K562 (cell line): ENCODE measurements at regions not wholly inside any gene's neighbourhood (a gene's known extent, or its start where the extent isn't known, plus 50 kb on each side); places are given as distances from the start of the nearest gene placed in this dataset.
A peak's percentile ranks its signal among the peaks of the same experiment; 100 is the strongest.

Experiments used
- BRD9 ChIP-seq: fragments of 450-650 bp; IDR thresholded peaks from 2 replicates; pipeline ENCODE4 v1.6.1; 2018; ENCODE audit warnings: low read depth; ENCODE audit not compliant: partially characterized antibody
- CBFA2T3 ChIP-seq: fragments of 450-650 bp; IDR thresholded peaks from 2 replicates; pipeline ENCODE4 v1.6.1; 2017
- FOXJ2 ChIP-seq: fragments of 200-800 bp; sonication (Bioruptor generic); IDR thresholded peaks from 2 replicates; pipeline ENCODE4 v1.6.1; 2016; ENCODE audit warnings: missing genetic modification characterization, missing compliant biosample characterization
- JUND ChIP-seq, 2 experiments: IDR thresholded peaks; 2 replicates in 1 of 2; 3 replicates in 1 of 2; pipeline ENCODE4 v1.6.1; 2011; ENCODE audit warnings: borderline replicate concordance in 2 of 2, low read depth in 2 of 2, low read length in 2 of 2, improper control_type of control experiment in 1 of 2, missing biosample characterization in 1 of 2, missing genetic modification characterization in 1 of 2, missing genetic modification reagents in 1 of 2
- MAFK ChIP-seq: IDR thresholded peaks from 2 replicates; pipeline ENCODE4 v1.6.1; 2011; ENCODE audit warnings: low read length, improper control_type of control experiment
- MECOM ChIP-seq: fragments of 250-450 bp; sonication (Bioruptor Pico); IDR thresholded peaks from 2 replicates; pipeline ENCODE4 v1.8.0; 2022; ENCODE audit warnings: inconsistent platforms
- NFATC3 ChIP-seq: fragments of 450-650 bp; IDR thresholded peaks from 2 replicates; pipeline ENCODE4 v1.6.1; 2017; ENCODE audit warnings: mild to moderate bottlenecking
- NONO ChIP-seq, 2 experiments: fragments of 200-400 bp in 1 of 2; fragments of 450-650 bp in 1 of 2; formaldehyde crosslinking in 1 of 2; IDR thresholded peaks; 2 replicates each; pipeline ENCODE4 v1.6.1; 2017; ENCODE audit warnings: low read depth in 2 of 2, mild to moderate bottlenecking in 2 of 2, moderate library complexity in 2 of 2, low read length in 1 of 2
- ZEB2 ChIP-seq: fragments of 450-650 bp; IDR thresholded peaks from 2 replicates; pipeline ENCODE4 v1.6.1; 2016
- ZNF197 ChIP-seq: fragments of 200-800 bp; sonication (Bioruptor generic); IDR thresholded peaks from 2 replicates; pipeline ENCODE4 v1.6.1; 2016; ENCODE audit warnings: low read depth, missing genetic modification characterization, missing compliant biosample characterization
- ZNF324 ChIP-seq: fragments of 250-450 bp; sonication (Bioruptor Pico); IDR thresholded peaks from 2 replicates; pipeline ENCODE4 v1.4.0; 2020; ENCODE audit warnings: mild to moderate bottlenecking
- TF ChIP-seq, protein P1 (sequence below): IDR thresholded peaks from 2 replicates; pipeline ENCODE4 v1.6.1; 2012; ENCODE audit warnings: low read depth, low read length, improper control_type of control experiment, borderline replicate concordance
- TF ChIP-seq, protein P2 (sequence below): fragments of 450-650 bp; formaldehyde crosslinking; IDR thresholded peaks from 2 replicates; pipeline ENCODE4 v1.4.0; 2020; ENCODE audit warnings: mild to moderate bottlenecking, moderate library complexity
- TF ChIP-seq, protein P3 (sequence below): fragments of 450-650 bp; IDR thresholded peaks from 2 replicates; pipeline ENCODE4 v1.6.1; 2017; ENCODE audit warnings: antibody characterized with exemption, mild to moderate bottlenecking
- TF ChIP-seq, protein P4 (sequence below): fragments of 250-450 bp; sonication (Bioruptor Pico); IDR thresholded peaks from 2 replicates; pipeline ENCODE4 v1.8.0; 2022; ENCODE audit warnings: moderate library complexity, mild to moderate bottlenecking, inconsistent platforms

DNA sequence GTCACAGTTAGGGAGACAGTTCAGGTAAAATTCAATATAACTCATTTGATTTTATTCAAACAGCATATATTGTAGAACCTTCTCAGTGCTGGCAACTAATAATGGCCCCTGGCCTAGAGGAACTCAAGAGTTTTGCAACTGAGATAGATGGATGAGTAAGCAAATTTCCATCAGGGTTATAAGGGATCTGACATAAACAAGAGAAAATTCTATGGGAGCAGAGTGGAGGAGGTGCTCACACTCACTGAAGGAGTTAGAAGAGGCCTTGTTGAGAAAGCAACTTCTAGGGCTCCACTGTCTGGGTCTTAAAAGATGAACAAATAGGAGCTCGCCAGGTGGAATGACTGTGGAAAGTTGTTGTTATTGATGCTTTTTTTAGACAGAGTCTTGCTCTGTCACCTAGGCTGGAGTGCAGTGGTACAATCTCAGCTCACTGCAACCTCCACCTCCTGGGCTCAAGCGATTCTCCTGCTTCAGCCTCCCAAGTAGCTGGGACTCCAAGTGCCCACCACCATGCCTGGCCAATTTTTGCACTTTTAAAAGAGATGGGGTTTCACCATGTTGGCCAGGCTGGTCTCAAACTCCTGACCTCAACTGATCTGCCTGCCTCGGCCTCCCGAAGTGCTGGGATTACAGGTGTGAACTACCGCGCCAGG is 81.2 kb upstream of the EED start (continued):
- TF ChIP-seq, protein P1, sequence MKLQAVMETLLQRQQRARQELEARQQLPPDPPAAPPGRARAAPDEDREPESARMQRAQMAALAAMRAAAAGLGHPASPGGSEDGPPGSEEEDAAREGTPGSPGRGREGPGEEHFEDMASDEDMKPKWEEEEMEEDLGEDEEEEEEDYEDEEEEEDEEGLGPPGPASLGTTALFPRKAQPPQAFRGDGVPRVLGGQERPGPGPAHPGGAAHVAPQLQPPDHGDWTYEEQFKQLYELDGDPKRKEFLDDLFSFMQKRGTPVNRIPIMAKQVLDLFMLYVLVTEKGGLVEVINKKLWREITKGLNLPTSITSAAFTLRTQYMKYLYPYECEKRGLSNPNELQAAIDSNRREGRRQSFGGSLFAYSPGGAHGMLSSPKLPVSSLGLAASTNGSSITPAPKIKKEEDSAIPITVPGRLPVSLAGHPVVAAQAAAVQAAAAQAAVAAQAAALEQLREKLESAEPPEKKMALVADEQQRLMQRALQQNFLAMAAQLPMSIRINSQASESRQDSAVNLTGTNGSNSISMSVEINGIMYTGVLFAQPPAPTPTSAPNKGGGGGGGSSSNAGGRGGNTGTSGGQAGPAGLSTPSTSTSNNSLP, result peak; percentile 76; the same call in 1 of the 2 replicates
- peak in 1 of 2 experiments; percentile 69; a peak in 1 of 4 replicates for TF ChIP-seq NONO (IDR thresholded peaks at IDR 0.05; ENCODE audit: low read depth in 2 of 2, low read length in 1 of 2)
- TF ChIP-seq MECOM (CRISPR knock-in tag), result peak; percentile 74; the same call in 1 of the 2 replicates
- peak; percentile 48; the same call in 1 of the 2 replicates for TF ChIP-seq JUND (IDR thresholded peaks at IDR 0.05; ENCODE audit: borderline replicate concordance, low read depth, low read length)
- peak; percentile 71; the same call in 2 of the 3 replicates for TF ChIP-seq JUND (tag; IDR thresholded peaks at IDR 0.05; ENCODE audit: borderline replicate concordance, low read depth, low read length)
- TF ChIP-seq, protein P2, sequence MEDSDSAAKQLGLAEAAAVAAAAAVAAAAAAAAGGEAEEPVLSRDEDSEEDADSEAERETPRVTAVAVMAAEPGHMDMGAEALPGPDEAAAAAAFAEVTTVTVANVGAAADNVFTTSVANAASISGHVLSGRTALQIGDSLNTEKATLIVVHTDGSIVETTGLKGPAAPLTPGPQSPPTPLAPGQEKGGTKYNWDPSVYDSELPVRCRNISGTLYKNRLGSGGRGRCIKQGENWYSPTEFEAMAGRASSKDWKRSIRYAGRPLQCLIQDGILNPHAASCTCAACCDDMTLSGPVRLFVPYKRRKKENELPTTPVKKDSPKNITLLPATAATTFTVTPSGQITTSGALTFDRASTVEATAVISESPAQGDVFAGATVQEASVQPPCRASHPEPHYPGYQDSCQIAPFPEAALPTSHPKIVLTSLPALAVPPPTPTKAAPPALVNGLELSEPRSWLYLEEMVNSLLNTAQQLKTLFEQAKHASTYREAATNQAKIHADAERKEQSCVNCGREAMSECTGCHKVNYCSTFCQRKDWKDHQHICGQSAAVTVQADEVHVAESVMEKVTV (CRISPR knock-in tag), result peak; percentile 45
- peak; percentile 16; the same call in 1 of the 2 replicates for TF ChIP-seq ZNF324 (CRISPR knock-in tag)
- TF ChIP-seq, protein P3, sequence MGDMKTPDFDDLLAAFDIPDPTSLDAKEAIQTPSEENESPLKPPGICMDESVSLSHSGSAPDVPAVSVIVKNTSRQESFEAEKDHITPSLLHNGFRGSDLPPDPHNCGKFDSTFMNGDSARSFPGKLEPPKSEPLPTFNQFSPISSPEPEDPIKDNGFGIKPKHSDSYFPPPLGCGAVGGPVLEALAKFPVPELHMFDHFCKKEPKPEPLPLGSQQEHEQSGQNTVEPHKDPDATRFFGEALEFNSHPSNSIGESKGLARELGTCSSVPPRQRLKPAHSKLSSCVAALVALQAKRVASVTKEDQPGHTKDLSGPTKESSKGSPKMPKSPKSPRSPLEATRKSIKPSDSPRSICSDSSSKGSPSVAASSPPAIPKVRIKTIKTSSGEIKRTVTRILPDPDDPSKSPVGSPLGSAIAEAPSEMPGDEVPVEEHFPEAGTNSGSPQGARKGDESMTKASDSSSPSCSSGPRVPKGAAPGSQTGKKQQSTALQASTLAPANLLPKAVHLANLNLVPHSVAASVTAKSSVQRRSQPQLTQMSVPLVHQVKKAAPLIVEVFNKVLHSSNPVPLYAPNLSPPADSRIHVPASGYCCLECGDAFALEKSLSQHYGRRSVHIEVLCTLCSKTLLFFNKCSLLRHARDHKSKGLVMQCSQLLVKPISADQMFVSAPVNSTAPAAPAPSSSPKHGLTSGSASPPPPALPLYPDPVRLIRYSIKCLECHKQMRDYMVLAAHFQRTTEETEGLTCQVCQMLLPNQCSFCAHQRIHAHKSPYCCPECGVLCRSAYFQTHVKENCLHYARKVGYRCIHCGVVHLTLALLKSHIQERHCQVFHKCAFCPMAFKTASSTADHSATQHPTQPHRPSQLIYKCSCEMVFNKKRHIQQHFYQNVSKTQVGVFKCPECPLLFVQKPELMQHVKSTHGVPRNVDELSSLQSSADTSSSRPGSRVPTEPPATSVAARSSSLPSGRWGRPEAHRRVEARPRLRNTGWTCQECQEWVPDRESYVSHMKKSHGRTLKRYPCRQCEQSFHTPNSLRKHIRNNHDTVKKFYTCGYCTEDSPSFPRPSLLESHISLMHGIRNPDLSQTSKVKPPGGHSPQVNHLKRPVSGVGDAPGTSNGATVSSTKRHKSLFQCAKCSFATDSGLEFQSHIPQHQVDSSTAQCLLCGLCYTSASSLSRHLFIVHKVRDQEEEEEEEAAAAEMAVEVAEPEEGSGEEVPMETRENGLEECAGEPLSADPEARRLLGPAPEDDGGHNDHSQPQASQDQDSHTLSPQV, result peak; percentile 94
- TF ChIP-seq FOXJ2 (tag), result peak; percentile 83
- peak; percentile 70; the same call in 1 of the 2 replicates for TF ChIP-seq NFATC3
- peak; percentile 93 for TF ChIP-seq MAFK
- TF ChIP-seq, protein P4, sequence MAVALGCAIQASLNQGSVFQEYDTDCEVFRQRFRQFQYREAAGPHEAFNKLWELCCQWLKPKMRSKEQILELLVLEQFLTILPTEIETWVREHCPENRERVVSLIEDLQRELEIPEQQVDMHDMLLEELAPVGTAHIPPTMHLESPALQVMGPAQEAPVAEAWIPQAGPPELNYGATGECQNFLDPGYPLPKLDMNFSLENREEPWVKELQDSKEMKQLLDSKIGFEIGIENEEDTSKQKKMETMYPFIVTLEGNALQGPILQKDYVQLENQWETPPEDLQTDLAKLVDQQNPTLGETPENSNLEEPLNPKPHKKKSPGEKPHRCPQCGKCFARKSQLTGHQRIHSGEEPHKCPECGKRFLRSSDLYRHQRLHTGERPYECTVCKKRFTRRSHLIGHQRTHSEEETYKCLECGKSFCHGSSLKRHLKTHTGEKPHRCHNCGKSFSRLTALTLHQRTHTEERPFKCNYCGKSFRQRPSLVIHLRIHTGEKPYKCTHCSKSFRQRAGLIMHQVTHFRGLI (CRISPR knock-in tag), result 0 out of 2 replicates have a peak, but pooled peaks have one; percentile 65
- TF ChIP-seq ZNF197 (CRISPR knock-in tag), result peak; percentile 57; the same call in 1 of the 2 replicates
- peak; percentile 39; the same call in 1 of the 2 replicates for TF ChIP-seq CBFA2T3
- TF ChIP-seq ZEB2, result peak; percentile 40; the same call in 1 of the 2 replicates
- TF ChIP-seq BRD9, result peak; percentile 74
